BE2C (cell line): ENCODE measurements at regions not wholly inside any gene's neighbourhood (a gene's known extent, or its start where the extent isn't known, plus 50 kb on each side); places are given as distances from the start of the nearest gene placed in this dataset.

ENCODE experiments used
- DNase-seq: peaks from one replicate; pipeline ENCODE4 v3.0.0-alpha.2; 2020
- H3K27me3 ChIP-seq: fragments of 250-450 bp; sonication (Bioruptor Pico); 2 replicates; pipeline ENCODE4 v1.5.1; 2020; ENCODE audit warnings: mild to moderate bottlenecking
- H3K36me3 ChIP-seq: fragments of 250-450 bp; sonication (Bioruptor Pico); 2 replicates; pipeline ENCODE4 v1.5.1; 2020; ENCODE audit warnings: mild to moderate bottlenecking
- H3K4me1 ChIP-seq: fragments of 250-450 bp; sonication (Bioruptor Pico); 2 replicates; pipeline ENCODE4 v1.5.1; 2020
- H3K4me3 ChIP-seq: 2 replicates; pipeline ENCODE4 v1.5.1; 2011; ENCODE audit warnings: low read depth, low read length
- H3K9me3 ChIP-seq: fragments of 250-450 bp; sonication (Bioruptor Pico); 2 replicates; pipeline ENCODE4 v1.5.1; 2020
- TF ChIP-seq, protein P1 (sequence below): IDR thresholded peaks from 2 replicates; pipeline ENCODE4 v1.5.1; 2012; ENCODE audit warnings: mild to moderate bottlenecking, low read depth, low read length

DNA sequence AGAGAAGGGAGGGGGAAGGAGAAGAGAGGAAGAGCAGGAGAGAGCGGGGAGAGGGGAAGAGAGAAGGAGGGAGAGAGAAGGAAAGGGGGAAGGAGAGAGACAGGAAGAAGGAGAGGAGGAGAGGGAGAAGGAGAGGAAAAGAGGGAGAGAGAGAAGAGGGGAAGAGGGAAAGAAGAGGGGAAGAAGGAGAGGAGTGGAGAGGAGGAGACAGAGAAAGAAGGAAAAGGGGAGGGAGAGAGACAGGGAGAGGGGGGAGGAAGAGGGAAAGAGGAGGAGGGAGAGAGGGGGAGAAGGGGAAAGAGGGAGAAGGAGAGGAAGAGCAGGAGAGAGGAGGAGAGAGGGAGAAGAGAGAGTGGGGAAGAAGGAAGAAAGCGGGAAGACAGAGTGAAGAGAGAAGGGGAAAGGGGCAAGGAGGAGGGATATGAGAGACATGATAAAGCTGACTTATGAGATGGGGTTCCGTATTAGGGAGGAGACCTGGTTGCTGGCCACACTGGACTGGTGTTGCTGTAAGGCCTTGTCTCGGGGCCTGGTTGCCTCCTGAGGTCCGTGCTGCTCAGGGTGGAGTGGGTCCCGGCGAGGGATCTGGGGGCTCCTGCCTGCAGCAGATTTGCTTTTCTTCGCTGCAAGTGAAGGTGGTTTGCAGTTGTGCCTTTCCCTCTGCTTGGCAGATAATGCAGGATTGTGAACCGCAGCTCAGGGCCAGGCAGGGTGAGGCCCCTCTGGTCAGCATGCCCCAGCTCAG is 139.5 kb downstream of the TEX29 start:
- Histone ChIP-seq H3K4me1 (no peaks in the 10 kb centered on the region), H3K27me3 (peaks cover 64% of the 10 kb centered on the region)
- TF ChIP-seq, protein P1, sequence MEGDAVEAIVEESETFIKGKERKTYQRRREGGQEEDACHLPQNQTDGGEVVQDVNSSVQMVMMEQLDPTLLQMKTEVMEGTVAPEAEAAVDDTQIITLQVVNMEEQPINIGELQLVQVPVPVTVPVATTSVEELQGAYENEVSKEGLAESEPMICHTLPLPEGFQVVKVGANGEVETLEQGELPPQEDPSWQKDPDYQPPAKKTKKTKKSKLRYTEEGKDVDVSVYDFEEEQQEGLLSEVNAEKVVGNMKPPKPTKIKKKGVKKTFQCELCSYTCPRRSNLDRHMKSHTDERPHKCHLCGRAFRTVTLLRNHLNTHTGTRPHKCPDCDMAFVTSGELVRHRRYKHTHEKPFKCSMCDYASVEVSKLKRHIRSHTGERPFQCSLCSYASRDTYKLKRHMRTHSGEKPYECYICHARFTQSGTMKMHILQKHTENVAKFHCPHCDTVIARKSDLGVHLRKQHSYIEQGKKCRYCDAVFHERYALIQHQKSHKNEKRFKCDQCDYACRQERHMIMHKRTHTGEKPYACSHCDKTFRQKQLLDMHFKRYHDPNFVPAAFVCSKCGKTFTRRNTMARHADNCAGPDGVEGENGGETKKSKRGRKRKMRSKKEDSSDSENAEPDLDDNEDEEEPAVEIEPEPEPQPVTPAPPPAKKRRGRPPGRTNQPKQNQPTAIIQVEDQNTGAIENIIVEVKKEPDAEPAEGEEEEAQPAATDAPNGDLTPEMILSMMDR = no peak

DNA sequence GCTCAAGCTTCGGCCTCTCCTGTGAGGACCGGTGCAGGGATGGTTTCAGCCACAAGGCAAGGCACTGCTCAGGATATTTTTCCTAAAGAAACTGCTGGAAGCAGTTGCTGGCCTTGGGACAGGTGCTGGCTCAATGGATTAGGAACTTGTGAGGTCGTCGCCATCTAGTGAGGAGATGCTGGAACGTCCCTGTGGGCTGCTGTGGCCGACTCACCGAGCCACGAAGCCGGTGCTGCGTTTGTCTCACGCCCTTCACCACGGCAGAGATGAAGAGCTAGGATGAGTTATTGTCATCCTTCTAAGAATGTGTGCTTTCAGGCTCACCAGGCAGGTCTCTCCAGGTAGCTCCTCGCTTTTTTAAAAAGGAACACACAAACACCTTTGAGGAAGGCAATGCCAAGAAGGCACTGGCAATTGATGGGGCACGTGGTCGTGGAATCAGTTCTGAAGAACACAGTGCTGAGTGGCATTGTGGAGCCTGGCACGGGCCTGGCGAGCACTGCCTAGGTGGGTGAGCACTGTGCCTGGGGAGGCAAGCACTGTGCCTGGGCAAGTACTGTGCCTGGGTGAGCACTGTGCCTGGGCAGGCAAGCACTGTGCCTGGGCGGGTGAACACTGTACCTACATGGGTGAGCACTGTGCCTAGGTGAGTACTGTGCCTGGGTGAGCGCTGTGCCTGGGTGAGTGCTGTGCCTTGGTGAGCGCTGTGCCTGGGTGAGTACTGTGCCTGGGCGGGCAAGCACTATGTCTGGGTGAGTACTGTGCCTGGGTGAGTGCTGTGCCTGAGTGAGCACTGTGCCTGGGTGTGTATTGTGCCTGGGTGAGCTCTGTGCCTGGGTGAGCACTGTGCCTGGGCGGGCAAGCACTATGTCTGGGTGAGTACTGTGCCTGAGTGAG is 140.4 kb downstream of the TEX29 start:
- Histone ChIP-seq H3K36me3 (no peaks in the 10 kb centered on the region), H3K4me1 (no peaks in the 10 kb centered on the region), H3K27me3 (peaks cover 70% of the 10 kb centered on the region), H3K9me3 (no peaks in the 10 kb centered on the region), H3K4me3 (no peak overlapping the region)
- TF ChIP-seq, protein P1 = peak; percentile 44
- no peak for DNase-seq

More for the DNA sequence above, 139.5 kb downstream of the TEX29 start:
- no peak for DNase-seq
- Histone ChIP-seq H3K4me3 (no peak overlapping the region), H3K36me3 (no peaks in the 10 kb centered on the region), H3K9me3 (no peaks in the 10 kb centered on the region)

DNA sequence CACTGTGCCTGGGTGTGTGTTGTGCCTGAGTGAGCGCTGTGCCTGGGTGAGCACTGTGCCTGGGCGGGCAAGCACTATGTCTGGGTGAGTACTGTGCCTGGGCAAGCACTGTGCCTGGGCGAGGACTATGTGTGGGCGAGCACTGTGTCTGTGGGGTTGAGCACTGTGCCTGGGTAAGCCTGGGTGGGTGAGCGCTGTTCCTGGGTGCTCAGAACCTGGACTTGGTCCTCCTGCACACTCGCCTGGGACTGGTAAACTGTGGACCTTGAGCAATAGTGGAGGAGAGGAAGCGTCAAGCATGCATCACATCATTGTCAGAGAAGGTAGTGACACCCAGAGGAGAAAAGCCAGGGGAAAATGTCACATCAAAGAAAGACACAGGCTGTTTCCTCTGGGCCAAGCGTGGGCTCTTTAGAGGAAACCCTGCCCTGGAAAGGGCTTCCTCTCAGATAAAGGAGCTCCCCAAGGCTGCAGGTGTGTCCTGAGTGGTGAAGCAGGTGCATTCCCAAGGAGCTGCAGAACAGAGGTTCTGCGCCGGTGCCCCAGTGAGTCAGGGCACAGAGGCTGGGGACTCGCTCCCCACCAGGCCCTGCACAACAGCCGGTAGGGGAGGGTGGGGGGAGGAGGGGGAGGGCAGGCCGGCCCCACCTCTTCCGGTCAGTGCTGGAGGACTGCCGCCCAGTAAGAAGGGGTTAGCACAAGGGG is 141.2 kb downstream of the TEX29 start:
- no peak for DNase-seq
- Histone ChIP-seq H3K4me1 (no peaks in the 10 kb centered on the region), H3K27me3 (peaks cover 73% of the 10 kb centered on the region), H3K36me3 (no peaks in the 10 kb centered on the region), H3K9me3 (no peaks in the 10 kb centered on the region), H3K4me3 (no peak overlapping the region)
- TF ChIP-seq, protein P1 = no peak

GRCh38 chr13:111462221-111462764 is 141.9 kb downstream of the TEX29 start:
- Histone ChIP-seq H3K36me3 (no peaks in the 10 kb centered on the region), H3K4me1 (no peaks in the 10 kb centered on the region), H3K4me3 (no peak overlapping the region), H3K9me3 (no peaks in the 10 kb centered on the region), H3K27me3 (peaks cover 73% of the 10 kb centered on the region)
- TF ChIP-seq, protein P1 = no peak
- no peak for DNase-seq

DNA sequence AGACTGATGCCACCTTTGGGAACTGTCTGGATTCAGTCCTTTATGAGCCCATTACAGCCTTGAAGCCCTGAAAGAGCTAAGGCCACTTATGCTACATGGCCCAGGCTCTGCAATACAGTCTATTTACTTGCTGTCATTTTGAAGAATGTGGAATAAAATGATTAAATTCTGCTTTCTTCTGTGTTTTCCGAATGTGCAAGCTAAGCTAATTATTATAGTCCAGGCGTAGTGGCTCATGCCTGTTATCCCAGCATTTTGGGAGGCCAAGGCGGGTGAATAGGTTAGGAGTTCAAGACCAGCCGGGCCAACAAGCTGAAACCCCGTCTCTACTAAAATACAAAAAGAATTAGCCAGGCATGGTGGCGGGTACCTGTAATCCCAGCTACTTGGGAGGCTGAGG is 142.5 kb downstream of the TEX29 start:
- no peaks in the 10 kb centered on the region for H3K9me3 ChIP-seq
- H3K36me3 ChIP-seq = no peaks in the 10 kb centered on the region
- no peak overlapping the region for H3K4me3 ChIP-seq
- TF ChIP-seq, protein P1 = no peak
- no peak for DNase-seq
- no peaks in the 10 kb centered on the region for H3K4me1 ChIP-seq
- peaks cover 73% of the 10 kb centered on the region for H3K27me3 ChIP-seq
